Activated CD4-positive, alpha-beta T cell treated with anti-CD3 and anti-CD28 coated beads, Interleukin-2, Interleukin-4, amounts not matched to agents 100 ng/mL and 50 ng/mL, durations not matched to agents 16 hours and 8 hours (primary cell): ENCODE measurements at regions not wholly inside any gene's neighbourhood (a gene's known extent, or its start where the extent isn't known, plus 50 kb on each side); places are given as distances from the start of the nearest gene placed in this dataset.

Experiments used
- DNase-seq: peaks from one replicate; pipeline ENCODE4 v3.0.0-alpha.2; 2020; ENCODE audit warnings: low spot score

GRCh38 chr4:24476282-24476681 is 108.1 kb downstream of the DHX15 start:
- DNase-seq = no peak

DNA sequence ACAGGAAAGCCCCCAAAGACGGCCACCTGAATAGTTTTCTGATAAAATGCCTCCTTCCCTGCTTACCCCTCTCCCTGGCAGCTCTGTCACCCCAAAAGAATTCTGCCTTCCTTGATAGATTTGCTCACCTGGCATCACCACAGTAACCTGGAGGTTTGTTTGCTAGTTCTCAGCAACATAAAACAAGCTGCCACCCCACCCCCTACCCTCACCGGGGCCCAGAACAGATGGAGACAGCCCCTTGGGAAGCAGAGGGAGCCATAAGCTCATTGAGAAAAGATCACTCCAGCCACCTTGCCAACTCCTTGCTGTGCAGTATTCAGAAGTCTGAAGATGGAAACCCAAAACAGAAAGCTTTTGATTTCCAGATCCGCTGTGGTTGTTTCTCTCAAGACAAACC is 108.6 kb downstream of the DHX15 start:
- no peak for DNase-seq

DNA sequence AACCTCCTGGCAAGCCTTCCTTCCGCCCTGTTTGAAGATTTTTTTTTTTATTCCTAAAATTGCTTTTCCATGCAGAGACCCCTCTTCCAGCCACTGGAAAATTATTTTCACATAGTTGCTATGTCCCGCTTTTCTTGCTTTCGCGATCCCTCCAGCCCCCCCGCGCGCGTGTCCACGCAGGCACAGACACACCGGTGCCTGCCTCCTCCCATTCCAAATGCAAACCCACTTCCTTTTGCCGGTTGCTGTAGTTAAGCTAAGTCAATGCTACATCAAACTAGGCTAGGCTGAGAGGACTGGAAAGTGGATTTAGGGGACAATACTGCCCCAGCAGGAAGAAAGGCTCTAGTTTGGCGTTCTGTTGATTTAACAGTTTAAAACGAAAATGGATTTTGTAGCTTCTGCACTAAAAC is 111.0 kb downstream of the DHX15 start:
- no peak for DNase-seq

- peak; percentile 29 for DNase-seq
Observed at GRCh38 chr4:24472514-24473308, 111.6 kb downstream of the DHX15 start.

DNA sequence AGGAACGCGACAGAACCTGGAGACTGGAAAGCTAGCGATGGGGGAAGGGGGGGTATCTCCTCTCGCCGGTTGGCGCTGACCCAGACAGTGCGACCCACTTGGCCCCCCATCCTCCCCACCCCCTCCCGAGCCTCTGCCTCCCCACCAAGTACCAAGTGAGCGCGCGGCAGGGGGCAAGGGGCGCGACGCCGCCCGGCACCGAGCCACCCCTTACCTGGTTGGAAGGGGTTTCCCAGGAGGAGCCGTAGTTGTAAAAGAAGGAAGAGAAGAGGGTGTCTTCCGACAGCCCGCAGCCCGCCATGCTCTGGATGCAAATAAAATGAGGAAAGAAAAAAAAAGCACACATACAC is 112.2 kb downstream of the DHX15 start:
- no peak for DNase-seq

DNA sequence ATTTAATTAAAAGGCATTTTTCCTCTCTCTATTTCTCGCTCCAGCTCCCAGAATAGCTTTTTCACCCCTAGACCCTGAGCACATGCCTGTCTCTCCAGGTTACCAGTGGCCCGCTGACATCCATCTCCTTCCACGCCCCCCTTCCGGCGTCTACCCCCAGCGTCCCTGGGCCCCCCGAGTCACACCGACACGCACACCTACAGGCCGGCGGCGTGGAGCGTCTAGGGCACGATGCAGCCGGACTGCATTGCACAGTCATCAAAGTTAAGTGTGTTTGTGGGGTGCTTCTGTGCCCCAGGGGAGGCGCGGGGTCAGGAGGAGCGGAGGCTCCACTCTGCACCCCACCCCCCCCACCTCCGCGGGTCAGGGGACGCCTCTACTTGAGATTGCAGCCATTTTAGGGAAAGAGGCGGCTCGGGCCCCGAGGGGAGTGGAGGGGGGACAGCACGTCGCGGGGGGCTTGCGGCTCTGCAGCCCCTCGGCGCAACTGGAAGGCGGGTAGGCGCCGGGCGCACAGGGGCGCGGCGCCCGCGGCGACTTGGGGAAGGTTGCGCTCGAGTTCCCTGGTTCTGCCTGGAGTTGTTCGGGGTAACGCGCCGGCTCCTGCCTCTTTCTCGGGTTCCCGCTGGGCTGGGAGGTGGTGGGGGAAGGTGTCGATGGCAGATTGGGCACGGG is 112.7 kb downstream of the DHX15 start:
- no peak for DNase-seq

DNA sequence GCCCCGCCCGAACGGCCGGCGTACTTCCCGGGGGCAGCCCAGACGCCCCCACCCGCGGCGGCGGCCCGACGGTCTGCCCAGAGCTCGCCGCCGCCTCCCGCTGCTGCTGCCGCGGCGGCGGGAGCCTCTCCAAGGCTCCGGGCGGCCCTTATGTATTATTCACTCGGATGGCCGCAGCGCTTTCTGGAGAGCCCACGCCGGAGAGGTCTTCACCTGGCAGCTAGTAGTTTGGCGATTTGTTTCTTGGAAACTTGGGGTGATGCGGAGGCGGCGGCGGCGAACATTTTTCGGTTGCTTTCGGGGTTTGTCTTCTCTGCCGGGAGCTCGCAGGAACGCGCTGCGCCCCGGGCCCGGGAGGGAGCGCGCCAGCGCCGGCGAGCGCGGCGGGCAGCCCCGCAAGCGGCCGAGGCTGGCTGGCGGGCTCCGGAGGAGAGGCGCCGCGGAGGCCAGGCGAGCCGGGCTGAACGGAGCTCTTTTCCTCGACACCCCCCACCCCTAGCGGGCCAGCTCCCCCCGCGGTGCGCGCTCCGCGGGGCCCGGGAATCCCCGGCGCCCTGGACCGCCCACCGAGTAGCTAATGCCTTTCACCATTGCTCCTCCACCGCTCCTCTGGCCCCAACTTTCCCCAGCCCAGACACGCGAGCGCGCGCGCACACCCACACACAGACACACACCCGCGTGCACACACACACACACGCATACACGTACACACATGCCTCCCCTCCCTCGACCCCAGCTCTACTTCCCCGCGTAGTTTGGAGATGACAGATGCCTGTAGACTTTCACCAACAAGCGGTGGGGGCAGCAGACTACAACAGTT is 113.5 kb downstream of the DHX15 start:
- DNase-seq = no peak

DNA sequence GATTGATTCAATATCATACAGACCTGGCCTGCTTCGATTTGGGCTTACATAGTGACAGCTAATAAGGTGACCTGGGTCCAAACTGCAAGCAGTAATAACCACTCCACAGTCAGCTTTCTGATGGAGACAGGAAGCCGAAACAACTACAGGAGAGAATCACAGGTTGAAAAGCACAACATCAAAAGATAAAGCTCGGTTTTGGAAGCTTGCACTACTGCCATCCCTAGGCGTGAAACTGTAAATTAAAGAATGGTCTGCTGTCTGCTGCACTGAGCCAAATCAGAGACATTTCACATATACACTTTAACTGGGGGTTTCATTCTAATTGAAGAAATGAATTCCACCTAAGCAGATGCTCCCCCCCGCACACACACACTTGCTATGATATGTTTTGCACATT is 116.3 kb downstream of the DHX15 start:
- no peak for DNase-seq

GRCh38 chr4:24464566-24464965 is 119.8 kb downstream of the DHX15 start:
- DNase-seq = no peak

DNA sequence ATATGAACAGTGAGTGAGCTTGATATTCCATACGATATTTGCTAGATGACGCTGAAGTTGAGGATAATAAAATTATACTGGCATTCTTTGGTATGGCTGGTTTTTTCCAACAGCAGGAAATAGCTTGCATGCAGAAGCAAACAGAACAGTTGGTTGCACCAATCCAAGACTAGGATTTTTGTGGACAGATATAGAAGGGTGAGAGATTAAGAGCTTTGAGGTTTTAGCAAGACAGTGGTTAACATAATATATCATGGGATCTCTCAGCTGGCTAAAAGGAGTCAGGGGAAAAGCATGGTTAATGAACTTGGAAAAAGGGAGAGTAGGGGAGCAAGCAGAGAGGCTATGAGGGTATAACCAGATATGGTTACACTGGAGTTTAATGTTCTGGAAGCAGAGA is 127.9 kb downstream of the DHX15 start:
- DNase-seq = no peak

DNA sequence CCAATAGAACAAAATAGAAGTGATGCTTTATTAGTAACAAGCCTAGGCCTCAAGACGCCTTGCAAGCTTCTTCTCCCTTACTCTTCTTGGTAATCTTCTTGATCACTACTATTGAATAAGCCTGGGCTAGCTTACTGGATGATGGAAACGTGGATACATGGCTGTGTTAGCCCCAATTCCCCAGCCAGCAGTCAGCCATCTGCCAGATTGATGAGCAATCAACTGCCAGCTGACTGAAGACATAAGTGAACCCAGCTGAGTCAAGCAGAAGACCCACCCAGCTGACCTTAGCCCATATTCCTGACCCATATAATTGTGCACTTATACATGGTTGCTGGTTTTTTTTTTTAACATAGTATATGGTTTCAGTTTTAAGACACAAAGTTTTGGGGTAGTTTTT is 130.4 kb downstream of the DHX15 start:
- no peak for DNase-seq

DNA sequence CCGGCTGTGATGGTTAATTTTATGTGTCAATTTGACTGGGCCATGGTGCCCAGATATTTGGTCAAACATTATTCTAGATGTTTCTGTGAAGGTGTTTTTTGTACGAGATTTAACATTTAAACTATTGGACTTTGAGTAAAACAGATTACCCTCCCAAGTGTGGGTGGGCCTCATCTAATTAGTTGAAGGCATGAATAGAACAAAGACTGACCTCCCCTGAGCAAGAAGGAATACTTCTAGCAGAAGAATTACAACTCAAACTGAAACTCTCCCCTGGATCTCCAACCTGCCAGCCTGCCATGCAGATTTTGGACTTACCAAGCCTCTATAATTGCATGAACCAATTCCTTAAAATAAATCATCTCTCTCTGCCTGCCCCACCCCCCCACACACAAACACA is 132.5 kb downstream of the DHX15 start:
- no peak for DNase-seq

DNA sequence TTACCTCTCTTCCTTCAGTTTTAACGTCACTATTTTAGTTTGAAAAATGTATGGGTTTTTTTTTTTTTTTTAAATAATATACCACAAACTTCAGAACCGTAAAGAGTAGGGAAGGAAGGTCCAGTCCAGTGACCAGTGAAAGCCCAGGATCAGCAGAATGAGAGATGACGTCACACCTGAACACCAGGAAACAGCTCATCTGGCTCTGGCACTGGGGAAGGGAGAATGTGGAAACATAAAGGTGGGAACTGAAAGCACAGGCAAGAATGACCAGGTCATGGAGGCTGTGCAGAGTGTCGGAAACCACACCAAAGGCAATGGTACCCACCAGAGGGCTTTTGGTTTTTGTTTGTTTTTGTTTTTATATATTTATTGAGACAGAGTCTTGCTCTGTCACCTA is 141.2 kb downstream of the DHX15 start:
- DNase-seq = no peak

DNA sequence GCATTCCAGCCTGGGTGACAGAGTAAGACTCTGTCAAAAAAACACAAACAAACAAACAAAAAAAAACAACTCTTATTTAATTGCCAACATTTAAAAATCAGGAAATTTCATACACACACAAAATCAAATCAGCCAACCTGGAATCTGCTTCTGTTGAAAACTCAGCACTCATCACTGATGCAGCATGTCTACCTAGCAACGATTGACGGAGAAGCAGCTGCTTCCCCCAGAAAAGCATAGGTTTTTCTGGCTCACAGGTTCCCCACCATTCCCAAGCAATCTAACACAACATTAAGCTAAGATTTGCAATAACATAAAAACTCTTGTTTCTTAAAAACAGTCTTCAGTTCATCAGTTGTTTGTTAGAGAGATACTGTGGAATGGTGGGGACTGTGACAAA is 143.6 kb downstream of the DHX15 start:
- DNase-seq = no peak

DNA sequence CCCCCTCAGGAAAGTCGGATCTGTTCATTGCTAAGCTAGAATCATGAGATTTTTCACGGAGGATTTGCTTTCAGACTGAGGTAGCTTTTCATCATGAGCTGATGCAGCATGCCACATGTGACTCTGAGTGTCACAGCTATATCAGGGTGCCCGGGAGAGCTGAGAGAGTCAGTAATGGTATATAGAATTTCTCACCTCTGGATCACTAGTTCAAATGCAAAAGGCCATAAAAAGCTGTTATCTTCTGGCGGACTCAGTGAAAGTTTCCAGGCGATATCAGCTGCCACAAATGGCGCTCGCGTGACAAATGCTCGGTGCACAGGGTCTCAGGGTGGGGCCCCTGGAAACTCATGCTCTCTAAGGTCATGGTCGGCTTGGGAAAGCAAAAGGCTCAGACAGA is 150.1 kb downstream of the DHX15 start:
- DNase-seq = no peak

- no peak for DNase-seq
Observed at GRCh38 chr4:24433515-24434214, 150.7 kb downstream of the DHX15 start.

- DNase-seq = no peak
Observed at GRCh38 chr4:24428850-24429249, 155.5 kb downstream of the DHX15 start.

DNA sequence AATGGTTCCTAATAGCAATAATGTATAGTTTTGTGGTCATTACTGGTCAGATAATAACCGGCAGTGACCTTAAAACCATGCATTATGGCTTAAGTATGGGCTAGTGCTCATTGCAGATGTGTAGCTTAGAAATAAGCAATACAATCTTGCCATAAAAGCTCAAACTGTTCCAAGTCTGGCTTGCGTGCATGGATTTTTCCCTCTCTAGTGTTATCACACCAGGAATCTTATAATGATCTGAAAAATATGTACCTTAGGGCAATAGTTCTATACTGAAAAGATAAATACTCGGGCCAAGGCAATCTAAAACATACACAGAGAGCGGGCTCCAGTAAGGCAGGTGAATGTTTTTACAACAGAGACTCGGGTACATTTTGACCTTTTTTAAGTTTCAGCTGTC is 157.8 kb downstream of the DHX15 start:
- DNase-seq = no peak

DNA sequence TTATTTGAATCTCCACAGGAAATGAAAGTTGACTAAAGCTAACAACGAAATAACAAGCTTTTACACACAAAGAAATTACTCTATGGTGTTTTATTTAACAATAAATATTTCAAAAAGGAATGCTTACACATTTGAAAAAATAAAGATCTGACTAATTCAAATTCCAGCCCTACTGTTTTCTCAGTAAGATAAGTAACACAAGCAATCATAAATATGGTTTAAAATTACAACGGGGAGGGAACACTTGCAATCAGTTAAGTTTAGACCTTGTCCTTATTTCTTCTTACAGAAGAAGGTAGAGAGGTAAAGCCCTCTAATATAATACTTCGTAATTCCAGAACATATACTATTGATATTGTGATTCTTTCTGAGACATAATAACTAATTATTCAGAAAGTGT is 158.5 kb downstream of the DHX15 start:
- DNase-seq = no peak

DNA sequence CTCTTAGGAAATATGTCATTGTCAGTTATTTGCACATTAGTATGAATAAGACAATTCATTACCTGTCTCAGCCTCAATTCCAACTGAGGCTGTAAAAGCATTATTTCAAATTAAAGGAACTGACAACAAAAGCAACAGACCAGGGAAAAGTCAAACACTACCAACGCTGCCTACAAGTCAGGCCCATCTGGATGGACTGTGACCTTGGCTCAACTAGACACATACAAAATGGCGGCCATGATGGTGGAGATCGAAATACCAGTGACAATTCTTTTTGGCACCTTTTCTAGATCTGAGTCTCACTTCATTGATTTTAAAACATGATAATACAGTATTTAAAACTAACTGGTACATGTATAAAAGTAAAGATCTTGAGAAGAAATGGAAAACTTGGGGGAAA is 160.7 kb downstream of the DHX15 start:
- no peak for DNase-seq

DNA sequence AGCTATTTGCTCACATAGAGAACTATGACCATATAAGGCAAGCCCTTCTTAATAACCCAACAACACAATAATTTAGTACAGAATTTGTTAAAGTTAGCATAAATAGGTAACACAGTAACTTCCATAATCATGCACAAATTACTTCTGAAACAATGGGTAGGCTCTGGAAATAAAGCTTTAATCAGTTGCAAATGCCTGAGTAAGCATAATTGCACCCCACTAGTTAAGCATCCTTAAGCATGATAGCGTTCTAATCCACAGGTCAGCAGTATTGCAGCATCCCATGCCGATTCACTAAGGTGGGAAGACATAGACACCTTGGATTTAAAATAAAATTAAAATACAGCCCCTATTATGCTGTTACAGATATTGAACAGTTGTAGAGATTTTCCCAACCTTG is 161.7 kb downstream of the DHX15 start:
- DNase-seq = no peak
